Hepatocyte (in vitro differentiated cells): ENCODE measurements at regions not wholly inside any gene's neighbourhood (a gene's known extent, or its start where the extent isn't known, plus 50 kb on each side); places are given as distances from the start of the nearest gene placed in this dataset.

Experiments
- DNase-seq: peaks from one replicate; pipeline ENCODE4 v3.0.0-alpha.2; 2016; ENCODE audit warnings: low spot score
- H2AFZ ChIP-seq: fragments of 200-600 bp; sonication (generic); 2 replicates; pipeline ENCODE4 v1.6.0; 2016; ENCODE audit warnings: antibody characterized with exemption, mild to moderate bottlenecking
- H3K27ac ChIP-seq: fragments of 200-600 bp; sonication (generic); 2 replicates; pipeline ENCODE4 v1.5.1; 2016; ENCODE audit warnings: mild to moderate bottlenecking
- H3K27me3 ChIP-seq: fragments of 200-600 bp; sonication (generic); 2 replicates; pipeline ENCODE4 v1.6.1; 2016
- H3K36me3 ChIP-seq: fragments of 200-600 bp; sonication (generic); replicated peaks from 2 replicates; pipeline ENCODE4 v1.5.1; 2016; ENCODE audit warnings: low read depth; ENCODE audit not compliant: insufficient read depth
- H3K4me1 ChIP-seq: fragments of 200-600 bp; sonication (generic); 2 replicates; pipeline ENCODE4 v1.5.1; 2016; ENCODE audit warnings: mild to moderate bottlenecking, moderate library complexity; ENCODE audit not compliant: insufficient read depth
- H3K4me2 ChIP-seq: fragments of 200-600 bp; sonication (generic); 2 replicates; pipeline ENCODE4 v1.6.0; 2016
- H3K4me3 ChIP-seq: fragments of 200-600 bp; sonication (generic); 2 replicates; pipeline ENCODE4 v1.5.1; 2016; ENCODE audit warnings: mild to moderate bottlenecking
- H3K79me2 ChIP-seq: fragments of 200-600 bp; sonication (generic); 2 replicates; pipeline ENCODE4 v1.6.0; 2017; ENCODE audit warnings: mild to moderate bottlenecking
- H3K9me2 ChIP-seq: fragments of 200-600 bp; sonication (generic); replicated peaks from 2 replicates; pipeline ENCODE4 v1.6.0; 2017; ENCODE audit warnings: mild to moderate bottlenecking; ENCODE audit not compliant: insufficient read depth
- H3K9me3 ChIP-seq: fragments of 200-600 bp; sonication (generic); 2 replicates; pipeline ENCODE4 v1.5.1; 2016; ENCODE audit warnings: low read depth, mild to moderate bottlenecking
- H4K20me1 ChIP-seq: fragments of 200-600 bp; sonication (generic); 2 replicates; pipeline ENCODE4 v1.6.0; 2016; ENCODE audit warnings: mild to moderate bottlenecking; ENCODE audit not compliant: insufficient read depth, poor library complexity, severe bottlenecking
- EZH2 ChIP-seq: fragments of 200-600 bp; sonication (generic); IDR thresholded peaks from 2 replicates; pipeline ENCODE4 v1.6.1; 2016; ENCODE audit warnings: antibody characterized with exemption, mild to moderate bottlenecking, borderline replicate concordance
- EZH2phosphoT487 ChIP-seq: fragments of 200-600 bp; sonication (generic); IDR thresholded peaks from one replicate; pipeline ENCODE4 v1.6.1; 2018; ENCODE audit warnings: antibody characterized with exemption, mild to moderate bottlenecking, low read depth, moderate library complexity; ENCODE audit not compliant: unreplicated experiment, severe bottlenecking
- WGBS: methylation state at CpG from one replicate; pipeline ENCODE4 v1.1.6; 2016; ENCODE audit warnings: low lambda C conversion rate; ENCODE audit errors: missing lambda C conversion rate; 5-methylcytosine and 5-hydroxymethylcytosine counted together
- TF ChIP-seq, protein P1 (sequence below): fragments of 200-600 bp; sonication (generic); IDR thresholded peaks from 2 replicates; pipeline ENCODE4 v1.5.1; 2016; ENCODE audit warnings: antibody characterized with exemption, mild to moderate bottlenecking; ENCODE audit not compliant: poor library complexity

DNA sequence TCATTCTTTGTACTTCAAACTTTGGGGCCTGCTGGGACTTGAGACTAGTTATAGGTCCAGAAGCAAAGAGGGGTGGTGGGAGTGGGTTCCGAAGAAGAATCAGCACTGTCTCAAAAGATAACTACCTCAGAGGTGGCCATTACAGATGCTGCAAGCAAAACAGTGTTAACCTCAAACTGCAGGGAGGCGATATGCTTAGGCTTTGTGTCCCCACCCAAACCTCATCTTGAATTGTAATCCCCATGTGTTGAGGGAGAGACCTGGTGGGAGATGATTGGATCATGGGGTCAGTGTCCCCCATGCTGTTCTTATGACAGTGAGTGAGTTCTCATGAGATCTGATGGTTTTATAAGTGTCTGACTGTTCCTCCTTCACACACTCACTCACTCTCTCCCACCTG is 545.3 kb downstream of the XYLT1 start:
- 95% methylated on average over 2 of the region's 2 CpGs for WGBS
- no peaks in the 10 kb centered on the region for H3K9me3 ChIP-seq

DNA sequence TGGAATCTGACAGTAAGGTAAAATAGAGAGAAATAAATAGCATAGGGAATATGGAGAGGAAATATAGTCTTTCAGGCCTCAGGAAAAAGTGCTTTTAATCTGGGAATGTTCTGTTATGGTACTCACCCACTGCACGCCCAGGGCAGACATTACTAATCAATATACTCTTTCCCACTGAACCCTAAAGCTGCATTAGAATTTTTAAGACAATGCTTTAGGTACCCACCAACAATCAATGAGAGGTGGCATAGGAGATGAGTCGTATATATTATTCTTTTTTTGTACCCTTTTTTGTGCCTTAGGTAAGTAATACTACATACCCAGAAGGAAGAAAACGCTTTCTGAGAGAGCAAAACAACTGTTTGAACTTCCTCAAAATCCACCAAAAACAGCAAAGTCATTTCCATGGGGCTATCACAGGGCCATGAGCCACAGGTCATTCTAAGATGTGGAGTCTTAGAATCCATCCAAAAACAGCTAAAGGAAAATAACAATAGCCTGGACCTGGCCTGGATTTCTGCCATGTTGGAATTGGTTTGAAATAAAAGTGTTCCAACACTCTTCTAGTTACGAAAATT is 542.1 kb downstream of the XYLT1 start:
- TF ChIP-seq EZH2 = no peak
- TF ChIP-seq, protein P1, sequence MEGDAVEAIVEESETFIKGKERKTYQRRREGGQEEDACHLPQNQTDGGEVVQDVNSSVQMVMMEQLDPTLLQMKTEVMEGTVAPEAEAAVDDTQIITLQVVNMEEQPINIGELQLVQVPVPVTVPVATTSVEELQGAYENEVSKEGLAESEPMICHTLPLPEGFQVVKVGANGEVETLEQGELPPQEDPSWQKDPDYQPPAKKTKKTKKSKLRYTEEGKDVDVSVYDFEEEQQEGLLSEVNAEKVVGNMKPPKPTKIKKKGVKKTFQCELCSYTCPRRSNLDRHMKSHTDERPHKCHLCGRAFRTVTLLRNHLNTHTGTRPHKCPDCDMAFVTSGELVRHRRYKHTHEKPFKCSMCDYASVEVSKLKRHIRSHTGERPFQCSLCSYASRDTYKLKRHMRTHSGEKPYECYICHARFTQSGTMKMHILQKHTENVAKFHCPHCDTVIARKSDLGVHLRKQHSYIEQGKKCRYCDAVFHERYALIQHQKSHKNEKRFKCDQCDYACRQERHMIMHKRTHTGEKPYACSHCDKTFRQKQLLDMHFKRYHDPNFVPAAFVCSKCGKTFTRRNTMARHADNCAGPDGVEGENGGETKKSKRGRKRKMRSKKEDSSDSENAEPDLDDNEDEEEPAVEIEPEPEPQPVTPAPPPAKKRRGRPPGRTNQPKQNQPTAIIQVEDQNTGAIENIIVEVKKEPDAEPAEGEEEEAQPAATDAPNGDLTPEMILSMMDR = no peak
- no peak for TF ChIP-seq EZH2phosphoT487
- 80% methylated on average over 4 of the region's 4 CpGs for WGBS

More for the DNA sequence above, 545.3 kb downstream of the XYLT1 start:
- H3K36me3 ChIP-seq = no peaks in the 10 kb centered on the region
- no peaks in the 10 kb centered on the region for H3K4me1 ChIP-seq
- TF ChIP-seq EZH2 (no peak), EZH2phosphoT487 (no peak)
- no peaks in the 10 kb centered on the region for H3K27me3 ChIP-seq
- H3K27ac ChIP-seq = no peak overlapping the region
- H4K20me1 ChIP-seq = no peaks in the 10 kb centered on the region
- H3K79me2 ChIP-seq = no peaks in the 10 kb centered on the region
- DNase-seq = no peak
- no peak overlapping the region for H2AFZ ChIP-seq
- H3K4me2 ChIP-seq = no peak overlapping the region
- no peak overlapping the region for H3K4me3 ChIP-seq
- H3K9me2 ChIP-seq = no peaks in the 10 kb centered on the region

DNA sequence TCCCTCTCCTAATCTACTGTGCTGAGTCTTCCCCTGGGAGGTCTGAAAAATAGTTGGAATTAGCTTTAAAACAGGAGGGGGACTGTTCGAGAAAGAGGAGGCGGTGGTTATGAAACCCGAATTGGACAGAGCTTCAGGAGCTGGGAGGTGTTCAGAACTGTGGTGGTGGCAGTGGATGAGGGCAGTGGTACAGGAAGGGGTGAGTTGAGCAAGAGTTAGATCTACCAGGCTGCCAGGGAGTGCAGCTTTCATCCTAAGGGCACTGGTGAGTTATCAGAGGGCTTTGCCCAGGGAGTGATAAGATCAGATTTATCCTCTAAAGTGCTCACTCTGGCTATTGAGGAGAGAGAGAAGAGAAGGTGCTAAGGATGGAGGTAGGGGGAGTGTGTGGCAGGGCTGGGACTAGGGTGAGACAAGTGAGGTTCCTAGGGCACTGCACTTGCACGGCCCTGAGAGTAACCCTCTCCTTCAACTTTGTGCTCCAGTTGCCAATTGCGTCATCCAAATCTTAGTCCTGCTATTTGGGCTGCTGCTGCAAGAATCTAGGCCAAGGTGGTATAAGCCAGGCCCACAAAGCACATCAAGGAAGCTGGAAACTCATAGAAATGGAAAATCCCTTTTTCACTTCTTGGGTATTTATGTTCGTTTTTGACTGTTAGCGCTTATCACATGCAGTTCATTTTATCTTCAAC is 540.3 kb downstream of the XYLT1 start:
- H3K9me3 ChIP-seq = no peaks in the 10 kb centered on the region
- H3K4me2 ChIP-seq = no peak overlapping the region
- H3K36me3 ChIP-seq = no peaks in the 10 kb centered on the region
- H3K79me2 ChIP-seq = no peaks in the 10 kb centered on the region
- no peaks in the 10 kb centered on the region for H4K20me1 ChIP-seq
- H3K4me3 ChIP-seq = no peak overlapping the region
- no peak overlapping the region for H2AFZ ChIP-seq
- H3K27ac ChIP-seq = no peak overlapping the region
- no peaks in the 10 kb centered on the region for H3K4me1 ChIP-seq
- H3K9me2 ChIP-seq = no peaks in the 10 kb centered on the region
- TF ChIP-seq EZH2phosphoT487 = no peak
- no peak for TF ChIP-seq EZH2
- TF ChIP-seq, protein P1 = no peak
- WGBS = 81% methylated on average over 7 of the region's 7 CpGs
- H3K27me3 ChIP-seq = no peaks in the 10 kb centered on the region
- no peak for DNase-seq

More for the DNA sequence above, 542.1 kb downstream of the XYLT1 start:
- no peak overlapping the region for H3K4me2 ChIP-seq
- no peak for DNase-seq
- H3K27ac ChIP-seq = no peak overlapping the region
- no peak overlapping the region for H3K4me3 ChIP-seq
- H3K79me2 ChIP-seq = no peaks in the 10 kb centered on the region
- H3K4me1 ChIP-seq = no peaks in the 10 kb centered on the region
- H3K9me3 ChIP-seq = no peaks in the 10 kb centered on the region
- H3K9me2 ChIP-seq = no peaks in the 10 kb centered on the region
- H2AFZ ChIP-seq = no peak overlapping the region
- H3K27me3 ChIP-seq = no peaks in the 10 kb centered on the region
- no peaks in the 10 kb centered on the region for H4K20me1 ChIP-seq
- no peaks in the 10 kb centered on the region for H3K36me3 ChIP-seq

DNA sequence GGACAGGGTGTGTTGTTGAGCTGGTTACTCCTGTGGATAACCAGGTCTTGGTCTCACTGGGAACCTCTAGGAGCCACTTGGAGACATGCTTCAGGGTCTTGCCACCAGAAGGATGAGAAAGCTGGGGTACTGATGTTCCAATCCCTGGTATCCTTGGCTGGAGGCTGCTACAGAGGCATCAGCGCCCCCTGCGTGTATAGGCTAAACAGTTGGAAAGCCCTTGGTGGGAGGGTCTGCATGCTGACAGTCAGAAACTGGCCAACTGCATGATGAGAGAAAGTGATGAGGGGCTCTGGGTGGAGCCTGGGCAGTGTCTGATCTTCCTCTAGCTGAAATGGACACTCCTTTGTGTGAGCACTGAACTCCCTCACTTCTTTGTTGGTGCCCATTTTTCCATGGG is 536.9 kb downstream of the XYLT1 start:
- 63% methylated on average over 2 of the region's 2 CpGs for WGBS
- no peak overlapping the region for H2AFZ ChIP-seq
- no peaks in the 10 kb centered on the region for H3K9me2 ChIP-seq

More for the DNA sequence above, 536.9 kb downstream of the XYLT1 start:
- DNase-seq = no peak
- TF ChIP-seq, protein P1 = no peak
- TF ChIP-seq EZH2phosphoT487 = no peak
- TF ChIP-seq EZH2 = no peak
- no peaks in the 10 kb centered on the region for H3K9me3 ChIP-seq
- no peaks in the 10 kb centered on the region for H4K20me1 ChIP-seq
- no peak overlapping the region for H3K27ac ChIP-seq
- no peaks in the 10 kb centered on the region for H3K79me2 ChIP-seq
- H3K36me3 ChIP-seq = no peaks in the 10 kb centered on the region
- peaks cover under 1% of the 10 kb centered on the region for H3K27me3 ChIP-seq
- no peak overlapping the region for H3K4me3 ChIP-seq
- no peaks in the 10 kb centered on the region for H3K4me1 ChIP-seq
- H3K4me2 ChIP-seq = no peak overlapping the region
